NCI-H510A treated with DMSO at 0.1 percent for 48 hours (cell line): ENCODE measurements at regions not wholly inside any gene's neighbourhood (a gene's known extent, or its start where the extent isn't known, plus 50 kb on each side); places are given as distances from the start of the nearest gene placed in this dataset.
"Not testable (repeated sequence)": the region's sequence is repeated elsewhere in the genome, so short reads cannot be mapped to it uniquely, and the experiment has no call there.

ENCODE experiments used
- DNase-seq: peaks from one replicate; lab custom pipeline; 2025; lab: John Stamatoyannopoulos, UW

GRCh38 chr6:8914700-8915099, 479.4 kb upstream of the SLC35B3 start:
- DNase-seq, result no peak

GRCh38 chr6:8908638-8909037, 473.3 kb upstream of the SLC35B3 start:
- no peak for DNase-seq

GRCh38 chr6:8906699-8907098, 471.4 kb upstream of the SLC35B3 start:
- DNase-seq, result no peak

- no peak for DNase-seq
These were observed 470.4 kb upstream of the SLC35B3 start for GRCh38 chr6:8905757-8906156.

GRCh38 chr6:8904754-8905153, 469.4 kb upstream of the SLC35B3 start:
- no peak for DNase-seq

- DNase-seq, result no peak
These were observed 464.7 kb upstream of the SLC35B3 start for GRCh38 chr6:8900056-8900455.

- no peak for DNase-seq
These were observed 454.2 kb upstream of the SLC35B3 start for GRCh38 chr6:8889514-8889913.

GRCh38 chr6:8888468-8888867, 453.1 kb upstream of the SLC35B3 start:
- DNase-seq, result no peak

GRCh38 chr6:8881663-8882062, 446.3 kb upstream of the SLC35B3 start:
- DNase-seq, result no peak

- DNase-seq, result no peak
These were observed 444.0 kb upstream of the SLC35B3 start for GRCh38 chr6:8879334-8879733.

GRCh38 chr6:8875986-8876385, 440.6 kb upstream of the SLC35B3 start:
- DNase-seq, result no peak

GRCh38 chr6:8872589-8872988, 437.2 kb upstream of the SLC35B3 start:
- no peak for DNase-seq

GRCh38 chr6:8865451-8865850, 430.1 kb upstream of the SLC35B3 start:
- DNase-seq, result no peak

GRCh38 chr6:8860671-8861070, 425.3 kb upstream of the SLC35B3 start:
- no peak for DNase-seq

GRCh38 chr6:8859501-8859900, 424.2 kb upstream of the SLC35B3 start:
- DNase-seq, result no peak

- no peak for DNase-seq
These were observed 423.5 kb upstream of the SLC35B3 start for GRCh38 chr6:8858854-8859331.

- DNase-seq, result no peak
These were observed 421.8 kb upstream of the SLC35B3 start for GRCh38 chr6:8857160-8857559.

GRCh38 chr6:8855411-8855810, 420.1 kb upstream of the SLC35B3 start:
- DNase-seq, result no peak

GRCh38 chr6:8852332-8852731, 417.0 kb upstream of the SLC35B3 start:
- DNase-seq, result no peak

- DNase-seq, result not testable (repeated sequence)
These were observed 411.3 kb upstream of the SLC35B3 start for GRCh38 chr6:8846680-8847079.

GRCh38 chr6:8845690-8846089, 410.3 kb upstream of the SLC35B3 start:
- no peak for DNase-seq

GRCh38 chr6:8844968-8845367, 409.6 kb upstream of the SLC35B3 start:
- DNase-seq, result no peak

GRCh38 chr6:8839626-8840025, 404.3 kb upstream of the SLC35B3 start:
- DNase-seq, result no peak

- DNase-seq, result no peak
These were observed 402.0 kb upstream of the SLC35B3 start for GRCh38 chr6:8837343-8837742.

GRCh38 chr6:8832695-8833094, 397.4 kb upstream of the SLC35B3 start:
- DNase-seq, result not testable (repeated sequence)
